HG03097 (cell line): ENCODE measurements at regions not wholly inside any gene's neighbourhood (a gene's known extent, or its start where the extent isn't known, plus 50 kb on each side); places are given as distances from the start of the nearest gene placed in this dataset.
"Not testable (repeated sequence)": the region's sequence is repeated elsewhere in the genome, so short reads cannot be mapped to it uniquely, and the experiment has no call there.

Source experiments
- ATAC-seq: cut with Tn5 transposase; IDR thresholded peaks from one replicate; pipeline ENCODE4 v1.9.1; 2021; ENCODE audit not compliant: unreplicated experiment, low FRiP score

- no peak for ATAC-seq
Observed at GRCh38 chr11:122210367-122210997, 94.5 kb upstream of the BLID start.

- no peak for ATAC-seq
Observed at GRCh38 chr11:122209619-122210366, 93.8 kb upstream of the BLID start.

GRCh38 chr11:122207921-122208764 lies 92.1 kb upstream of the BLID start:
- no peak for ATAC-seq

GRCh38 chr11:122207505-122207904 lies 91.5 kb upstream of the BLID start:
- ATAC-seq = no peak

- ATAC-seq = no peak
Observed at GRCh38 chr11:122205036-122205435, 89.0 kb upstream of the BLID start.

GRCh38 chr11:122204206-122204605 lies 88.2 kb upstream of the BLID start:
- no peak for ATAC-seq

GRCh38 chr11:122202951-122203456 lies 87.0 kb upstream of the BLID start:
- no peak for ATAC-seq

GRCh38 chr11:122202161-122202950 lies 86.3 kb upstream of the BLID start:
- no peak for ATAC-seq

GRCh38 chr11:122201106-122201505 lies 85.1 kb upstream of the BLID start:
- no peak for ATAC-seq

GRCh38 chr11:122199661-122200060 lies 83.6 kb upstream of the BLID start:
- no peak for ATAC-seq

- no peak for ATAC-seq
Observed at GRCh38 chr11:122198291-122198983, 82.4 kb upstream of the BLID start.

- ATAC-seq = no peak
Observed at GRCh38 chr11:122197066-122197987, 81.3 kb upstream of the BLID start.

- no peak for ATAC-seq
Observed at GRCh38 chr11:122195790-122196189, 79.8 kb upstream of the BLID start.

GRCh38 chr11:122193881-122194480 lies 78.0 kb upstream of the BLID start:
- not testable (repeated sequence) for ATAC-seq

GRCh38 chr11:122193457-122193856 lies 77.4 kb upstream of the BLID start:
- no peak for ATAC-seq

- no peak for ATAC-seq
Observed at GRCh38 chr11:122192634-122193255, 76.7 kb upstream of the BLID start.

- ATAC-seq = no peak
Observed at GRCh38 chr11:122190768-122191167, 74.8 kb upstream of the BLID start.

- ATAC-seq = no peak
Observed at GRCh38 chr11:122189229-122189628, 73.2 kb upstream of the BLID start.
